Psoas muscle (tissue), 7 donors: ENCODE measurements at regions not wholly inside any gene's neighbourhood (a gene's known extent, or its start where the extent isn't known, plus 50 kb on each side); places are given as distances from the start of the nearest gene placed in this dataset.

ENCODE experiments used
- ATAC-seq, 4 donors: fragments of 200-7000 bp; cut with Tn5 transposase; one replicate each; pipeline ENCODE4 v1.9.1; 2020; ENCODE audit warnings: moderate library complexity in 3 of 4, mild to moderate bottlenecking in 2 of 4
- DNase-seq, 2 donors: peaks; one replicate each; pipeline ENCODE4 v3.0.0-alpha.2; 2020
- H3K27ac ChIP-seq: fragments of 200-600 bp; one replicate; pipeline ENCODE4 v1.8.0; 2022
- H3K27me3 ChIP-seq, 3 donors: fragments of 200-600 bp in 1 of 3; one replicate each; pipeline versions ENCODE4 v1.6.1 to v1.8.0; 2013 to 2022; ENCODE audit warnings: low read length in 2 of 3, mild to moderate bottlenecking in 2 of 3, moderate library complexity in 1 of 3; ENCODE audit not compliant: insufficient read depth in 3 of 3
- H3K36me3 ChIP-seq, 2 donors: fragments of 200-600 bp in 1 of 2; one replicate each; pipeline versions ENCODE4 v1.6.1 to v1.8.0; 2013 to 2022; ENCODE audit warnings: low read depth in 1 of 2, mild to moderate bottlenecking in 1 of 2, moderate library complexity in 1 of 2; ENCODE audit not compliant: insufficient read depth in 1 of 2
- H3K4me1 ChIP-seq: fragments of 200-600 bp; one replicate; pipeline ENCODE4 v1.8.0; 2022
- H3K4me3 ChIP-seq: fragments of 200-600 bp; one replicate; pipeline ENCODE4 v1.8.0; 2022; ENCODE audit warnings: mild to moderate bottlenecking
- H3K9me3 ChIP-seq: fragments of 200-600 bp; one replicate; pipeline ENCODE4 v1.8.0; 2022
- WGBS, 3 donors: extraction: QIAGEN DNeasy Blood & Tissue Kit; methylation state at CpG; one replicate each; pipeline versions ENCODE4 v1.1.6 to v1.1.7; 2013; 5-methylcytosine and 5-hydroxymethylcytosine counted together
- intact Hi-C, 2 donors: fragments of 100-400 bp; cut with DNase I; formaldehyde crosslinking; loops; one replicate each; pipeline versions ENCODE4 v1.11.0 to v1.14.2; 2022
- TF ChIP-seq, protein P1 (sequence below): fragments of 200-600 bp; IDR thresholded peaks from one replicate; pipeline ENCODE4 v1.8.0; 2022; ENCODE audit warnings: antibody characterized with exemption
- donor health status: healthy with polysubstance abuse.
- donor health status: DM: no; HTN: no; CAD: no; lungs with moderate emphysema.
- donor health status: Bipolar disorder and iron deficiency.
- donor health status: healthy.
- donor health status: DM: yes; HTN: yes; CAD: no.
- donor health status: DM: no; HTN: no; CAD: no.
- donor health status: DM: yes; HTN: yes; CAD: no.

DNA sequence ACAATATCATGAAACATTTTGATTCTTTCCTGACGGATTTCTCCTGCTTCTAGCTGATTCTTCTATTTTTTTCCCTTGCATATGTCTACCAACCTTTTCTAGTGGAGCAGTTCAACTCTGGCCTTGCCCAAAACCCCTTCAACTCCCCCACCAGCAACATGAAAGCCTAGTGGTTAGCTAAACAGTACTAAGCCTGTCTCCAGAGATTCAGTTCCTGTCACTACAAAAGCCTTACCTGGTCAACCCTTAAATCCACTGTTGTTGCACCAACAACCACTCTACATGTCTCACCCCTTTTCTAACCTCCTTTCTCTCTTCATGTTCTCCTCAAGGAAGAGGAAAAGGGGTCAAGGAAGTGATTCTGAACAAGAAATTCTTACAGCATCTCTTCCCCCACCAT, 74.8 kb upstream of the PIK3R1 start:
- ATAC-seq (no peak), DNase-seq (no peak)
- Histone ChIP-seq H3K27me3 (no peaks in the 10 kb centered on the region), H3K36me3 (no peaks in the 10 kb centered on the region), H3K4me3 (no peak overlapping the region), H3K4me1 (no peaks in the 10 kb centered on the region), H3K9me3 (no peaks in the 10 kb centered on the region), H3K27ac (no peak overlapping the region)
- intact Hi-C loops, result no loop called here
- 90 to 94% (median 92%) methylated on average over 1 of the region's 1 CpG for WGBS, 3 donors
- TF ChIP-seq, protein P1, sequence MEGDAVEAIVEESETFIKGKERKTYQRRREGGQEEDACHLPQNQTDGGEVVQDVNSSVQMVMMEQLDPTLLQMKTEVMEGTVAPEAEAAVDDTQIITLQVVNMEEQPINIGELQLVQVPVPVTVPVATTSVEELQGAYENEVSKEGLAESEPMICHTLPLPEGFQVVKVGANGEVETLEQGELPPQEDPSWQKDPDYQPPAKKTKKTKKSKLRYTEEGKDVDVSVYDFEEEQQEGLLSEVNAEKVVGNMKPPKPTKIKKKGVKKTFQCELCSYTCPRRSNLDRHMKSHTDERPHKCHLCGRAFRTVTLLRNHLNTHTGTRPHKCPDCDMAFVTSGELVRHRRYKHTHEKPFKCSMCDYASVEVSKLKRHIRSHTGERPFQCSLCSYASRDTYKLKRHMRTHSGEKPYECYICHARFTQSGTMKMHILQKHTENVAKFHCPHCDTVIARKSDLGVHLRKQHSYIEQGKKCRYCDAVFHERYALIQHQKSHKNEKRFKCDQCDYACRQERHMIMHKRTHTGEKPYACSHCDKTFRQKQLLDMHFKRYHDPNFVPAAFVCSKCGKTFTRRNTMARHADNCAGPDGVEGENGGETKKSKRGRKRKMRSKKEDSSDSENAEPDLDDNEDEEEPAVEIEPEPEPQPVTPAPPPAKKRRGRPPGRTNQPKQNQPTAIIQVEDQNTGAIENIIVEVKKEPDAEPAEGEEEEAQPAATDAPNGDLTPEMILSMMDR, result no peak

DNA sequence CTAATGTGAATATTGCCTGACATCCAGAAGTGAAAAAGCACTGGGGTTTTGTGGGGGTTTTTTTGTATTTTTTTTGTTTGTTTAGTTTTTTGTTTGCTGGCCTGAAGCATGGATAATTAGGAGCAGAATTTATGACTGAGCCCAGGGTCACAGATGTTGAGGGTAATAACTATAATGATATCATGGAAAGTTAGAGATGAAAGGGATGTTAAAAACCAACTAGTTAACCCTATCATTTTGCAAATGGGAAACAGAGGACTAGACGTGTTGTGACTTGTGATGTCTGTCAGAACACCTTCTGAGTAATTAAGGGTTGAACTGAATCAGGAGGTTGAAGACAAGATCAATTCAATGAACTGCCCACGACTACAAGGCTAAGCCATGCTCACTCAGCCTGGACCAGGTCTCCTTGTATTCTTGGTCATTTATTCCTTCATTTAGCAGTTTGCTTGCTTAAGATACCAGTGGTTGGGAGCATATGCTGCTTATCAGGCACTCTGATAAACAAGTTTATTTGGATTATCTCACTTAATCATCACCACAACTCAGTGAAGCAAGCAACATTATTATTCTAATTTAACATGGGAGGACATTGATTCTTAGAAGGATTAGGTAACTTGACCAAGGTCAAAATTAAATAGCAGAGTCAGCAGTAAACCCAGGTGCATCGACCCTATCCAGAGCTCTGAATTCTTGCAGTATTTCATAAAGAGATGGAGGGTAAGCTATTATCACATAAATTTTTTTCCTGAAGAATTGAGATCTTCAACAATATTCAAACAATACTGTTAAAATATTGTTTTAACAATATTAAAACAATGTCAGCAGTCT, 75.7 kb upstream of the PIK3R1 start:
- no peaks in the 10 kb centered on the region for H3K27me3 ChIP-seq
- H3K4me1 ChIP-seq, result no peaks in the 10 kb centered on the region
- WGBS, 3 donors, result 63 to 71% (median 67%) methylated on average over 3 of the region's 3 CpGs
- intact Hi-C loops, result no loop called here
- no peaks in the 10 kb centered on the region for H3K9me3 ChIP-seq
- H3K36me3 ChIP-seq, result no peaks in the 10 kb centered on the region
- H3K27ac ChIP-seq, result no peak overlapping the region
- TF ChIP-seq, protein P1, result no peak
- ATAC-seq (no peak), DNase-seq (no peak)
- no peak overlapping the region for H3K4me3 ChIP-seq

DNA sequence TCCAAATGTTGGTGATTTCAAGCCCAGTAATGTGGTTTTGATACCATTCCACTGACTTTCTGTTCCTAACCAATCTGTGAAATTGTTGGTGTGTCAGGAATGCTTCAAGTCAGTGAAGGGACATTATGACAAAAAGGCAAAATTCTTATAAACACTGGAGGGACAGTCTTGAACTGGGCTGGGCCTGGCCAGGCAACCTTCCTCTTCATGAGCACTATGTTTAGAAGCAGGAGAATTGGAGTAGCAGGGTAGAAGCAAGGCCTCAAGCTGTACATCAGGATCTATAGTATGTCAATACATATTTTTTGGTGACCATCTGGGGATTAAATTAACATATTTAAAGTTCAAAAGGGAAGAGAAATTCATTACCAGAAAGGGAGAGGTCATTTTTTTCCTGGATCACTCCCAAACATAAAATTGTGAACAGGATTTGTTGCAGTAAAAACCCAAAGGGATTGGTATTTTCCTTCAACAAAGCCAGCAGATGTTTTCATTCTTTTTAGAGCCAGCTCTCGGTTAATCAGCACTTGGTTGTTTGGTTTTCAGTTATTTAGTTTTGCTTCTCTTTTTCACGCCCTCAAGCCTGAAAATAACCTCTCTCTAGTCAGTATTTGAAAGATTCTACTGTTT, 77.9 kb upstream of the PIK3R1 start:
- DNase-seq, result no peak
- 45 to 59% (median 58%) methylated on average over 2 of the region's 2 CpGs for WGBS, 3 donors
- intact Hi-C loops, result no loop called here
- Histone ChIP-seq H3K27me3 (no peaks in the 10 kb centered on the region), H3K4me1 (no peaks in the 10 kb centered on the region), H3K27ac (no peak overlapping the region), H3K36me3 (no peaks in the 10 kb centered on the region), H3K9me3 (no peaks in the 10 kb centered on the region), H3K4me3 (no peak overlapping the region)
- TF ChIP-seq, protein P1, result no peak
- no peak for ATAC-seq

DNA sequence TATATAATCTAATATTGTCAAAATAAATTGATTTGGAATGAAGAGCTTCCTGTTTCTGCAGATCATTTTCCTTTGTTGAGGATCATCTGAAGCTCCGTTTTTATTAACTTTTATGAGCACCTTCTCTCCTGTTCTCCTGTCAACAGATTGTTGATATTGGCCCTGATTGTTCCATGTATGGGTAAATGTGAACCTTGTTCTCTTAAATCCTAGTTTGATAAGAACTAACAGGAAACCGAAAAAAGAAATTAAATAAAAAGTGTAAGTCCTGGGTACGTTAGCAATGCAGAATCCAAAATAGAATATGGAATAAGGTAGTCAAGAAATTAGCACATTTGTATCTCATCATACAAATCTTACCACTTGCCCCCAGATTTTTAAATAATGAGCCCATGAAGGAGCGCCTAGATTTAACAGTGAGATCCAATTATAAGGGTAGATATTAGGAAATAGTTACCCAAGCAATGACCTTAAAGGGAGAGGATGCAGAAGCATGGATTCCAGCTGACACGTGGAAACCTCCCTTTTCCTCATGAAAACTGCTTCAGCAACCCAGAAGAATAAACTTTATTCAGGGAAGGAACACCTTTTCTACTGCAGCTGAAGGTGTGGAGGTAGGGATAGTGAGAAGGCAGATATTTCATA, 80.8 kb upstream of the PIK3R1 start:
- WGBS, 3 donors, result 82 to 89% (median 82%) methylated on average over 5 of the region's 5 CpGs
- Histone ChIP-seq H3K9me3 (no peaks in the 10 kb centered on the region), H3K27ac (no peak overlapping the region), H3K27me3 (no peaks in the 10 kb centered on the region), H3K4me1 (no peaks in the 10 kb centered on the region), H3K4me3 (no peak overlapping the region), H3K36me3 (no peaks in the 10 kb centered on the region)
- TF ChIP-seq, protein P1, result no peak
- no peak for ATAC-seq
- intact Hi-C loops, result no loop called here
- no peak for DNase-seq
